ENCODE measurements at regions not wholly inside any gene's neighbourhood (a gene's known extent, or its start where the extent isn't known, plus 50 kb on each side); places are given as distances from the start of the nearest gene placed in this dataset.

GRCh38 chr2:35421485-35421884 lies 934.1 kb upstream of the CRIM1 start:
- ATAC-seq (ENCODE audit: low FRiP score) = no peak
- TF ChIP-seq CTCF (IDR thresholded peaks at IDR 0.05) = no peak
- DNase-seq (ENCODE audit: low spot score) = no peak

GRCh38 chr2:35417293-35417692 lies 938.3 kb upstream of the CRIM1 start:
- ATAC-seq (ENCODE audit: low FRiP score) (no peak), DNase-seq (ENCODE audit: low spot score) (no peak)
- TF ChIP-seq CTCF (IDR thresholded peaks at IDR 0.05) = no peak

- DNase-seq (ENCODE audit: low spot score) (no peak), ATAC-seq (ENCODE audit: low FRiP score) (no peak)
- no peak for TF ChIP-seq CTCF (IDR thresholded peaks at IDR 0.05)
These were observed 939.0 kb upstream of the CRIM1 start for GRCh38 chr2:35416391-35417140.

GRCh38 chr2:35415942-35416341 lies 939.6 kb upstream of the CRIM1 start:
- no peak for DNase-seq (ENCODE audit: low spot score)
- no peak for ATAC-seq (ENCODE audit: low FRiP score)
- TF ChIP-seq CTCF (IDR thresholded peaks at IDR 0.05) = no peak

GRCh38 chr2:35415282-35415681 lies 940.3 kb upstream of the CRIM1 start:
- no peak for DNase-seq (ENCODE audit: low spot score)
- no peak for ATAC-seq (ENCODE audit: low FRiP score)
- no peak for TF ChIP-seq CTCF (IDR thresholded peaks at IDR 0.05)

GRCh38 chr2:35410431-35411061 lies 945.0 kb upstream of the CRIM1 start:
- TF ChIP-seq CTCF (IDR thresholded peaks at IDR 0.05) = no peak
- ATAC-seq (ENCODE audit: low FRiP score) (no peak), DNase-seq (ENCODE audit: low spot score) (no peak)

GRCh38 chr2:35409762-35410161 lies 945.8 kb upstream of the CRIM1 start:
- no peak for TF ChIP-seq CTCF (IDR thresholded peaks at IDR 0.05)
- ATAC-seq (ENCODE audit: low FRiP score) (no peak), DNase-seq (ENCODE audit: low spot score) (no peak)

Measured in omental fat pad (tissue), 3 donors.